Globus pallidus (tissue), 1 donor: ENCODE measurements at regions not wholly inside any gene's neighbourhood (a gene's known extent, or its start where the extent isn't known, plus 50 kb on each side); places are given as distances from the start of the nearest gene placed in this dataset.
"Not testable (repeated sequence)": the region's sequence is repeated elsewhere in the genome, so short reads cannot be mapped to it uniquely, and the experiment has no call there.

Experiments used
- DNase-seq: peaks from one replicate; pipeline ENCODE4 v3.0.0-alpha.2; 2015; ENCODE audit warnings: low spot score

DNA sequence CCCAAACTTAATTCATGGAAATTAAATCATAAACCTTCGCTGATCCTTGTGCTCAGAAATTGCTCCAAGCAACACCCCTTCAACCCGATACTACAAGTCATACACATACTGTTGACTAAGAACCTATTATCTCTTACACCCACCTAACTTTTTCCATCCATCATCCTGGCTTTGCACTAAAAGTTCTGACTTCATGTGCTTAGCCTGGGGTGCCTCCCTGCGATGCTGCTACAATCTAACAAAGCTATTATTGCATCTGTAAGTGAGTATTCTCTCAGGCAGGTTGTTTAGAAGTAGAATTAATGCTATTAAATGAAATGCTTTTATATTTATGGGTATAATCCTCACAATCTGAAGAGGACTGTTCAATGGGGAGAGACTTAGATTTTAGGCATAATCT, 619.8 kb downstream of the CCDC85A start:
- DNase-seq = no peak

DNA sequence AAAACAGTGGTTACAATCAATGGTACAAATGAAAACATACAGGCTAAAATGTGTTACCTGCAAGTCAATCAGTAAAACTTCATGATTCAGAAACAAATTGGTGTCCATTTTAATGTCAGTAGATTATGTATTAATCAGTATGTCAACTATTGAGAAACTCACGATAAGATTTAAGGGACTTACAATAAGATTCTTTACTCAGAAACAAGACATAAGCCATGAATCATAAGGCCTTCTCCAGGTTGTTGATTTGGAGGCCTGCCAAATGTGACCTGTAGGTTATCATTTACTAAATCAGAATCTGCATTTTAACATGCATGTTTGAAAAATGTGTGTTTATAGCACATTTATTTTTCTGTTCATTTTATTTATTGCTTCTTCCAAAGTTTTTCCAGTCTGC, 623.1 kb downstream of the CCDC85A start:
- no peak for DNase-seq

DNA sequence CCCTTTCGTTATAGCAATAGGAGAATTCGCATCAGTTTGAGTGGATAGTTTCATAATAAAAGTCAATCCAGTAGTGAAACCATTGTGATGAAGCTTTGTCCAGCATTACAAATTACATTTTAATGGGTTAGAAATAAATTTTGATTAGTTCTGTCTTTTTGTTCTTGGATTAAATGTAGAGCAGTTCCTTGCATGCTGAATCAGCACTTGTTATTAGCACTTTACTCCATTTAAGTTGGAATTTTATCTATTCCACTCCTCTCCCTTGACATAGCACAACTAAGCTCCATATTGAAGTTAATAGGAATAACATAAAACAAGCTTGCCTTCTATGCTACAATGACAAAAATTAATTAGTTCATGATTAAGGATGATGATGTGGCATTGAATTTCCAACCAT, 624.1 kb downstream of the CCDC85A start:
- DNase-seq = no peak

DNA sequence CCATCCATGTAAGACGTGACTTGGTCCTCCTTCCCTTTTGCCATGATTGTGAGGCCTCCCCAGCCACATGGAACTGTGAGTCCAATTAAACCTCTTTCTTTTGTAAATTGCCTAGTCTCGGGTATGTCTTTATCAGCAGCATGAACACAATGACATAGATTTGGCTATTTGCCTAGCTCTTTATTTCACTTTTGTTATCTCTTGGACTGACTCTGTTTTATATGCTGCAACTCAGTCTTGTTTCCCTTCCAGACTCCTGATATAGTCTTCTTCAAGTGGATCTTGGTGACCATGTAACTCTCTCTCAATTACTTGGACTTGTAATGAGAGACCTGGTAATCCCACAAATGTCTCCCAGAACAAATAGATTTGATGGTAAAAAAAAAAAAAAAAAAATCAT, 627.6 kb downstream of the CCDC85A start:
- DNase-seq = no peak

DNA sequence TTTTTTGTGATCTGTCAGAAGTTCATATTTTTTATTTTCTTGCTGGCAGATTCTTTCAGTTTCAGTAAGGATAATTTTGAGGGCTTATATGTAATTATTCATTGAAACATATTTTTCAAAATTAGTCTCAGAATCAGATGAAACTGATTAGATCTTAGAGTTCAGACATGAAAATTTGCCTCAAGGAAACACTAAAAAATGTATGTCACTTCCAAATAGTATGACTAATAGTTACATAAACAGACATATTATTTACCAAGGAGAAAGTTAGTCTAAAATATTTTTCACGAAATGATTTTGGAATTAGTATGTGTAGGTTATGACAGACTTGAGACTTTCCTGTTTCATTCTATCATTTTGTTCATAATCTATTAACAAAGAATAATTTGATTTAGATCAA, 628.6 kb downstream of the CCDC85A start:
- DNase-seq = no peak

DNA sequence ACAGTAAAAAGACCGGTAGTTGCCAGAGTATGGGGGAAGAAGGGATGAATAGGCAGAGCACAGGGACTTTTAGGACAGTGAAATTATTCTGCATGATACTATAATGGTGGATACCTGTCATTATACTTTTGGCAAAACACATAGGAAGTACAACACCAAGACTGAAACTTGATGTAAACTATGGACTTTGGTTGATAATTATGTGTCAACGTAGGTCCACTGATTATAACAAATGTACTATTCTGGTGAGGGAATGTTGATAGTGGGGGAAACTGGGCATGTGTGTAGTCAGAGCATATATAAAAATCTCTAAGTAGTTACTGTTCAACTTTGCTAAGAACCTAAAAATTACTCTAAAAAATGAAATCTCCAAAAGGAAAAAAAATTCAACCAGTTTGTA, 629.7 kb downstream of the CCDC85A start:
- DNase-seq = no peak

DNA sequence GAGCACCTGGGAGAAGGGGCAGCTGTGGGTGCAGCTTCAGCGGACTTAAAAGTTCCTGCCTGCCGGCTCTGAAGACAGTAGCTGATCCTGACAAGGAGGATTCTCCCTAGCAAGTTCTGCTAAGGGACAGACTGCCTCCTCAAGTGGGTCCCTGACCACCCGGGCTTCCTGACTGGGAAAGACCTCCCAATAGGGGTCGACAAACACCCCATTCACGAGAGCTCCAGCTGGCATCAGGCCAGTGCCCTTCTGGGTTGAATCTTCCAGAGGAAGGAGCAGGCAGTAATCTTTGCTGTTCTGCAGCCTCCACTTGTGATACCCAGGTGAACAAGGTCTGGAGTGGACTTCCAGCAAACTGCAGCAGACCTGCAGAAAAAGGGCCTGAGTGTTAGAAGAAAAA, 632.9 kb downstream of the CCDC85A start:
- DNase-seq = no peak

DNA sequence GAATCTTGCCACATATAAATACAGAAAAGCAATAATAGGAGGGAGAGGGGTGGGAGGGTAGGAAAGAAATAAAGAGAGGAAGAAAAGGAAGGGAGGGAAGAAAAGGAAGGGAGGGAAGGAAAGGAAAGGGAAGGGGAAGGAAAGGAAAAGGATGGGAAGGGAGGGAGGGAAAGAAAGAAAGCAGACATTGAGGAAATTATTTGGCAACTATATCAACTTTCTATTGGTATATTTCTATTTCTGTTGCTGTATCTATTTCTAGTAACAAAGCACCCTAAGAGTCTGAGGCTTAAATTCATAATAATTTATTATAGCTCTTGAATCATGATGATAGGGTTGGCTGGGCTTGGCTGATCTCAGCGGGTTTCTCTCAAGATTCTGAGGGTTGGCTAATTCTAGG, 648.0 kb downstream of the CCDC85A start:
- DNase-seq = no peak

DNA sequence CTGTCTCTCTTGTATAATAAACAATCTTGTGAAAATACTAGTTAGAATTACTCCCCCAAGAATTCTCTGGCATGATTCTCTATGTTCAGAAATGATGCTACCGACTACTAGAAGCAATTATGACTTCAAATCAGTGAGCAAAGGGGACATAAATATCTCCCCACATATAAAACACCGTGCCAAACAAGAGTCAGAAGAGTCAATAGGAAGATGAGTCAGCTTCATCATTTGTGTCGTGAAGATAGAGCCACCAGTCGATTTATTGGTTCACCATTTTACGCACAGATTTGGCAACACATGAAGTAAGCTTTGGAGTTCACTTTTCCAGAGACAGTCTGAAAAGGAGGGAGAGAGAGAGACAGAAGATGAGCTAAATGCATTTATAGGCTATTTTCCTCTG, 650.9 kb downstream of the CCDC85A start:
- no peak for DNase-seq

DNA sequence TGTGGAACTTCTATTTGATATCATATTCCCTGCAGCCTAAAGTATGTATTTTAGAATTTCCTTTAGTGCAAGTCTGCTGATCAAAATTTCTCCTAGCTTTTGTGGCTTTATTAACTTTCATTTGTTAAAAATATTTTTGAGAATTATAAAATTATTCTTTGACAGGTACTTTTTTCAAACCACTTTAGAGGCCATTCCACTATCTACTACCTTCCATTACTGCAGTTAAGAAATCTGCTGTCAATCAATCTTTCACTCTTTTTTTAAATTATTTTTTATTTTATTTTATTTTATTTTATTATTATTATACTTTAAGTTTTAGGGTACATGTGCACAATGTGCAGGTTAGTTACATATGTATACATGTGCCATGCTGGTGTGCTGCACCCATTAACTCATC, 656.2 kb downstream of the CCDC85A start:
- not testable (repeated sequence) for DNase-seq

DNA sequence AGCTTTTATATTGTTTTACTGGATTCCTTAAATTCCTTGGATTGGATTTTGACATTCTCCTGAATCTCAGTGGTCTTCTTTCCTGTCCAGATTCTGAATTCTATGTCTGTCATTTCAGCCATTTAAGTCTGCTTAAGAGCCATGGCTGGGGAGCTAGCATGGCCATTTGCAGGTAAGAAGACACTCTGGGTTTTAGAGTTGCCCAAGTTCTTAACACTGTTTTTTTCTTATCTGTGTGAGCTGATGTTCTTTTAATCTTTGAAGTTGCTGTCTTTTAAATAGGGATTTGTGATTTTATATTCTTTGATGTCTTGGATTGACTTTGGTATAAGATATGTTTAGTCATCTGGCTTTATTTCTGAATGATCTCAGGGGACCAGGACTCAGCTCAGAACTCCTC, 677.2 kb downstream of the CCDC85A start:
- no peak for DNase-seq

DNA sequence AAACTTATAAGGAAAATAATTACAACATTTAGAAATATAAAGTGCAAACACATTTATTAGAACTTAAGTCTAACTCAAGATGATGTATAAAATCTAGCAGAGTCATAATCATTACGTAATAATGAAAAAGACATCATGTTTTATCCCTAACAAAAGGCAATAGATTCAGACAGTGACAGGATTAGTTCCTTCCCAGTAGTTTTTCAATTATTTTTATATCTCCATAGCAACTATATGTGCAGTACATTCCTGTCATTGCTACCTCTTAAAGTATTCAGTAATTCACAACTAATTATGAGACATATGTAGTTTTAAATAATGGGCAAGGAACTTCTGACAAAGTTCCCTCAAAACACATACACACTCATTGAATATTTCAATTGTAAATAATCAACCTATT, 687.9 kb downstream of the CCDC85A start:
- no peak for DNase-seq

DNA sequence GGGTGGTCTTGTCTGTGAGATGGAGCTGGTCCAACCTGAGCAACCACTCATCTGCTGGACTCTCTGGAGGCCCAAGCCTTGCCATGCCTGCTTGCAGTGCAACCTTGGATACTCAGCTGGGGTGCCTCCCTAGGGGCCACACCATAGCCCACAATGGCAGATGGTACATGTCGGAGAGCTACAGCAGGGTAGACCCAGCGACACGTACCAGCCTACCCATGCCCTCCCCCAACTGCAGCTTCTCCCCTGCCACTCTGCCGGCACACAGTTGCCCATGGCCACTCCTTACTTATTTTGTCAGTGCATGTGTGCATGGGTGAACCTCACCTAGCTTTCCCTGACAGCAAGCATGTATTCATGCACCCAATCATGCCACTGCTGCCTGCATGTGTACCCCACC, 690.9 kb downstream of the CCDC85A start:
- no peak for DNase-seq

DNA sequence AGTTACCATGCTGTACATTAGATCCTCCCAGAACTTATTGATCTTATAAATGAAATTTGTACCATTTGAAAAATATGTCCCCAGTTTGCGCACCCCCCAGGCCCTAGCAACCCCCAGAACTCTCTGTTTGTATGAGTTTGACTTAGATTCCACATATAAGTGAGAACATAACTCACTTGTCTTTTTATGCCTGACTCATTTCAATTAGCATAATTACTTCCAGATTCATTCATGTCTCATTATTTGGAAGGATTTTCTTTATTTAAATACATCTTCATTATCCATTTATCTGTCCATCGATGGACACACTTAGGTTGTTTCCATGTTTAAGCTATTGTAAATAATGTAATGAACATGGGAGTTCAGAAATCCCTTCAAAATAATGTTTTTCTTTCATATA, 705.9 kb downstream of the CCDC85A start:
- no peak for DNase-seq

DNA sequence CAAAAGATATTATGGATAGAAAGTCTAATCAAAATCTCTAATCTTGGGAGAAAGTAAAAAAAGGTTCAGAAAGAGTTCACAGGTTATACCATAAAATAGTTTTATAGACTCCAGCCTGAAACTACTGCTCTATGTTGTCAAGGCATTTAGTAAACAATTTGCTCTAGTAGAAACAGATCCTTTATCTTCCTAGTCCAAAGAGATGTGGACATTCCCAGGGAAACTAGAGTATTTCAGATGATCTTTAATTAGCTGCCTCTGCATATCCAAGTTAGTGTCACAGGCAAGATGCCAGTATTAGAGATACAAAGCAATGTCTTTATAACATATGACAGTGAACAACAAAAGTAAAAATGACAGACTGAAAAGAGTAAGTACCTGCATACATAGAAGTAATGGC, 708.6 kb downstream of the CCDC85A start:
- DNase-seq = no peak

DNA sequence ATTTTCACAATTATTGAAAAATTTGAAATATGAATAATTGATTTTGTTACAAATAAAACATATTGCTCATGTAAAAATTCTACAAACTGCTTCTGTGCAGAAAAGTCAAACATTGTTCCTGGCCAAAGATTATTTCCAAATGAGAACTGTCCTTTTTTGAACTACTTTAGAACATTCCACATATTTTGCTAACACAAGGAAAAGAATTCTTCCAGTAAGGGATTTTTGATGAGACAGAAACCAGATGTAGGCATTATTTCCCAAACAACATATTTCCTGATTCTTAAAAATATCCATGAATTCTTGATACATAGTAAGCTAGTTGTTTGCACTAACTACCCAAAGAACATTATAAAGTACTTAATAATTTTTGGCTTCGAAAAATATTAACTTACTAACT, 715.2 kb downstream of the CCDC85A start:
- DNase-seq = no peak

DNA sequence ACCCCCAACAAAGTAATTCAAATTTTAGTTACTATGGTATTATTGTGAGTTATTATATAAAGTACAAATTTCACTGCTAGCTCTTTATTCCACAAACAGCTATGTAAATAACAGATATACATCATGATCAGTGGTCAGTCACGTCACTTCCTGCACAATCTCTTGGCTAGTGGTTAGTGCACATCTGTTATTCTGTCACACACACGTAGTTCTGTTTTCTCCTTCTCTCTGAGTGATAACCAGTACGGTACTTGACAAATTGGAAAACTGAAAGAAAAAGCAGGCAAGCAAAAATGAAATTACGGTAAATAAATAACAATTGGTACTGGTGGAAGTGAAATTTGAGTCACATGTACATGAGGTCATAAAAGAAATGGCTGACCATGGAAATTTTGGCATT, 728.7 kb downstream of the CCDC85A start:
- DNase-seq = no peak

DNA sequence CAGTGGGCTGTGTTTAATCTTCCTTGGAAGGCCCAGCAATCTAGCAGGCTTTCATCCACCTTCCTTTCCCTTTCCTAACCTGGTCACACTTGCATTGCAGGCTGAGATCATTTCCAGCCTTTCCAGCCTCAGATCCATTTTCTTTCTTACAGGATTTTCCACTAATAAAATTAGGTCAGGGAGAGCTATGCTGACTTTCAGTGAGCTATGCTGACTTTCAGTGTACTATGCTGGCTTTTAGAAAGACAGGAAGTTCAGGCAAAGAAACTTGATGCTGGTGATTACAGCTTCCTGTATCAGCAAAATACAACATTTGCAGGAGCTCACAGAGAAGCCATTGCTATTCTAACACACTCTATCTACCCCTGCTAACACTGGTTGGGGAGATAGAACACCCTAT, 735.0 kb downstream of the CCDC85A start:
- no peak for DNase-seq

DNA sequence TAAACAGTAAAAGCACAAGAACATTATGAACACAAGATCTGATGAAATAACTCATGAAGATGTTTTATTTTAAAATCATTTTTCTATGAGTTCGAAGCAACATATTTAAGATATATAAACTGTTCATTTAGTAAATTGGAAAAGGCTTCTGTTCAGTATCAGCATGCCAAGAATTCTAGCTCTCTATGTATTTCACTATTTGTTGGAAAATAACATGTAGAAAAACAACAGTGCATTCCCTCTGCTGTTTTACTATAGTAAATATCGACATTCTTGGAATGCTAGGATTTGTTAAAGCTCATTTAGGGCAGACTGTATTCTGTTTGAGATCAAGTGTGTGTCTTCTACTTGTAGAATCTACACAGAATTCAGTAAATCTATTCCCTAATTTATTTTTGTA, 750.2 kb downstream of the CCDC85A start:
- no peak for DNase-seq

DNA sequence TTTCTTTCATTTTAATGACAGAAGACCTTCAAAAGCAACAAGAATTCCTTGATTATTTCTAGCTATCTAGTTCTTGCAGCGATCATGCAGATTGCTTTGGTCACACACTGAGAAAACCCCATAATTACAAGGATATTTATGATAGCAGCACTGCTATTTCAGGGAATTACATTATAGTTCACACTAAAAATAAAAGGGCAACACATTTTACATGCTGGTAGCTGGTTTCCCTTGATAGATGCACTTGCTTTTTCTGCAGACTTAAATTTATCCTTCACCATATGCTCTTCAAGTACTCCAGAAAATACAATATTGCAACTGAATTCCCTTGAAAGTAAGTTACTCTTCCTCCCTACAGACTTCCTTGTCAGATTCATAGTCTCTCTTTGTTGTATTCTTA, 751.1 kb downstream of the CCDC85A start:
- no peak for DNase-seq

DNA sequence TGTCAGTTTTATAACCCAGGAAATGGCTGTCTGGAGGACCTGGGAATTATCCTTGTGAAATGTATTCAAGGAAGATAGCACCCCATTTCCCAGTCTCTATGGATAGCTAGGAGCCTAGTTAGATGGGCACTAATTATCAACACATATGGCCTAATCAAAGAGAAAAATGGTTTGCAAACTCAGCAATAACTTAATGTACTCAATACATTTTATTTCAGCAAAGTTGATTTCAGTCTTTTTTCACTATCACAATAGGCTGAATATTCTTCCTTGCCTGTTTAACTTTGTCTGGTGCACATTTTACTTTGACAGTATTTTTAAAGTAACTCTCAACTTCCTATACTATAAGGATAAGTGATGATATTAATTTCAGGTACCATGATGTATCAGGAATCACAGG, 756.3 kb downstream of the CCDC85A start:
- no peak for DNase-seq

DNA sequence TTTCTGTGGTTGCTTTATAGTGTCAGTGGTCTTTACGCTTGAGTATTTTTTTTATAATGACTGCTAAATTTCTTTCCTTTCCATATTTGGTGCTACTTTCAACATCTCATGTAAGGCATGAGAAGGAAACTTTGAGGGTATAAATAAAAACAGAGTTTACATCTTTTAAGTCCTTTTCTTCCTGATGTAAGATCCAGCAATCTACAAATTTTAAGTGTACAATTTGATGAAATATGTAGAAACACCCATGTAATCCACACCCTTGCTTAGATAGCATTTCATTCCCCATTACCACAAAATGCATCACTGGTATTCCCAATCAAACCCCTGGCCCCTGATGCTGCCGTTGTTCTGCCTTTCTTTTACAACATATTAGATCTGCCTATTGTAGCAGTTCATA, 769.1 kb downstream of the CCDC85A start:
- no peak for DNase-seq

DNA sequence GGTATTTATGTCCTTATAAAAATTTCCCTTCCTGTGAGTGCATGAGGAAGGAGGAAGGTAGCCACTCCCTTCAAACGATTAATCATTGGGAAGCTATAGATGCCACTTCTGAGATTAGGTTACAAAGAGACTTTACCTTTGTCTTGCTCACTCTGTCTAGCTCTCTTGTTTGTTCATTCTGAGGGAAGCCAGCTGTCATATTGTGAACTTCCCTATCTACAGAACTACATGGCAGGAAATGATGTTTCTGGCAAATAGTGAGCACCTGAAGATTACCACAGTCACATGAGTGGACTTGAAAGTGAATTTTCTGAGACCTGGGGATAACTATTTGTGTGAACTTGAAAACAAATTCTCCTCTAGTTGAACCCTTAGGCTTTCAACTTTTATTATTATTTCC, 776.8 kb downstream of the CCDC85A start:
- DNase-seq = no peak

DNA sequence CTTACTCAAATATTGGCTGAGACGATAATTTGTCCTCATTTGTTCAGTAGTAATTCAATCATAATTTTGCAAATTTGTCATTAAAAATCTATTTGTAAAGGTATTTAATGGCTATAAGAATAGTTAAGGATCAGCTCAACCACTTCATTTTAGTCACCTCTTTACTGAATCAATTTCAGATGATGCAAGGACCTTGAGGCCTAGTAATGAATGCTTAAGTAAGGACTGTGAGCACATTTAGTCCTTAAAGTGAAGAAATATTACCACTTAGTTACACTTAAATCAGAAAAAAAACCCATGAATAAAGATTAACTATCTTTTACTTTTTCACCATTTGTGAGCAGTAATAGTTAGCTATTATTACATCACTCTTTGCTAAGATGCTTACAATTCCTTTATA, 778.9 kb downstream of the CCDC85A start:
- DNase-seq = no peak

DNA sequence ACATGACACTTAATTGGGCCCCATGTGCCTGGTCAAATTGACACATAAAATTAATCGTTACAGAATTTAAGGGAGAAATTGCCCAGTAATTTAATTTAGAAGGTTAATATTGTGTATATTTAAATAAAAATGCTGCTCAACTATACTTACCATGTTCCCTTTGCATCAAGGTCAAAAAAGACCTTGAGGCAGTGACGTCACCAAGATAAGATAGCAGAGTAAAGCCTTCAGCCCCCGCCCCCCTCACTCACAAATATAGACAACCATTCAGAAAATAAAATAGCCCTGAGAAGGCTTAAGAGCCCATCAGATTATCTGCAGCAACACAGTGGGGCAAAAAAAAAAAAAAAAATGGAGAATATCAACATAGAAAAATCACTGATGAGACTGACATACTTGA, 785.7 kb downstream of the CCDC85A start:
- no peak for DNase-seq
